Lower leg skin (tissue), 3 donors: ENCODE measurements at regions not wholly inside any gene's neighbourhood (a gene's known extent, or its start where the extent isn't known, plus 50 kb on each side); places are given as distances from the start of the nearest gene placed in this dataset.

Experiments
- POLR2A ChIP-seq, 2 donors: fragments of 450-650 bp; IDR thresholded peaks; one replicate each; pipeline ENCODE4 v1.6.1; 2016 to 2017; ENCODE audit warnings: antibody characterized with exemption in 2 of 2, mild to moderate bottlenecking in 1 of 2, moderate library complexity in 1 of 2
- TF ChIP-seq, protein P1 (sequence below), 3 donors: fragments of 450-650 bp; IDR thresholded peaks; one replicate each; pipeline ENCODE4 v1.5.1; 2016; ENCODE audit warnings: antibody characterized with exemption in 3 of 3, mild to moderate bottlenecking in 3 of 3, moderate library complexity in 2 of 3

DNA sequence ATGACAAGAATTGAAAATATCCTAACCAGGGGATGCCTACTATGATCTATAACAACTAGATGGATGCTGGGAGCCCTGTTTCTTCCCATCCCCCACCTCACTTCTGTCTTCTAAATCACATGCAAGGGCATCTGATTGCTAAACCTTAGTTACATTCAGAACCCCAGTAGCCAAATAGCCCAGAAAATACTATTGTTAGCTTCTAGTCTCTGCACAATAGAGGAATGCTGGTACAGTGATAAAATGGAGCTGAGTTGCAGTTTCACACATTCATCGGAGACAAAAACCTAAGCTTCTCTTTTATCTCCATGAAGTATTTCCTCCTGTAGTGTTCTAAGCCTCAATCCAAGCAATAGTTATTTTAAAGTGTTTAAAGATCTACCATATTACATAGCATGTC lies 942.9 kb downstream of the RPS29 start:
- TF ChIP-seq POLR2A (IDR thresholded peaks at IDR 0.05): no peak
- TF ChIP-seq, protein P1, sequence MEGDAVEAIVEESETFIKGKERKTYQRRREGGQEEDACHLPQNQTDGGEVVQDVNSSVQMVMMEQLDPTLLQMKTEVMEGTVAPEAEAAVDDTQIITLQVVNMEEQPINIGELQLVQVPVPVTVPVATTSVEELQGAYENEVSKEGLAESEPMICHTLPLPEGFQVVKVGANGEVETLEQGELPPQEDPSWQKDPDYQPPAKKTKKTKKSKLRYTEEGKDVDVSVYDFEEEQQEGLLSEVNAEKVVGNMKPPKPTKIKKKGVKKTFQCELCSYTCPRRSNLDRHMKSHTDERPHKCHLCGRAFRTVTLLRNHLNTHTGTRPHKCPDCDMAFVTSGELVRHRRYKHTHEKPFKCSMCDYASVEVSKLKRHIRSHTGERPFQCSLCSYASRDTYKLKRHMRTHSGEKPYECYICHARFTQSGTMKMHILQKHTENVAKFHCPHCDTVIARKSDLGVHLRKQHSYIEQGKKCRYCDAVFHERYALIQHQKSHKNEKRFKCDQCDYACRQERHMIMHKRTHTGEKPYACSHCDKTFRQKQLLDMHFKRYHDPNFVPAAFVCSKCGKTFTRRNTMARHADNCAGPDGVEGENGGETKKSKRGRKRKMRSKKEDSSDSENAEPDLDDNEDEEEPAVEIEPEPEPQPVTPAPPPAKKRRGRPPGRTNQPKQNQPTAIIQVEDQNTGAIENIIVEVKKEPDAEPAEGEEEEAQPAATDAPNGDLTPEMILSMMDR (IDR thresholded peaks at IDR 0.05): no peak
